ENCODE measurements at regions not wholly inside any gene's neighbourhood (a gene's known extent, or its start where the extent isn't known, plus 50 kb on each side); places are given as distances from the start of the nearest gene placed in this dataset.

- DNase-seq (ENCODE audit: low read depth in 4 of 4, low spot score in 3 of 4): no peak
Observed at GRCh38 chrX:44043496-44043895, 70.3 kb upstream of the NDP start.

DNA sequence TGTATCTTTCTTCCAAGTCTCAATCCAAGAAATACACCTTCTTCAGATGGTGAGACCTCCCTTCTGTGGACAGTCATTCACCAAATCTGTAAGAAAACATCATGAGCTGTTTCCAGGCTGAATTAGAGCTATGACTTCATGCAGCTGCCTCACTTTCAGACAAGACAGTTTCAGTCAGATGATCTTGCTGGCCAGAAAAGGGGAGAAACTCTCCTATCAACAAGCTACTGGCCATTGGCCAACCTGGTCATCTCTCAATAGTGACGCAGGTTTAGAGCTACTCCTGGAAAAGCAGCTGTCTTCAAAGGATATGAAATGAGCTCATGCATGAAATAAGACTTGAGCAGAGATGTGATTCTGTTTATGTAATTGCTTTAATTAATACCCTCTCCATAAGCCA, 69.6 kb upstream of the NDP start:
- DNase-seq (ENCODE audit: low read depth in 4 of 4, low spot score in 3 of 4): no peak

GRCh38 chrX:44042116-44042515, 68.9 kb upstream of the NDP start:
- DNase-seq (ENCODE audit: low read depth in 4 of 4, low spot score in 3 of 4): no peak

DNA sequence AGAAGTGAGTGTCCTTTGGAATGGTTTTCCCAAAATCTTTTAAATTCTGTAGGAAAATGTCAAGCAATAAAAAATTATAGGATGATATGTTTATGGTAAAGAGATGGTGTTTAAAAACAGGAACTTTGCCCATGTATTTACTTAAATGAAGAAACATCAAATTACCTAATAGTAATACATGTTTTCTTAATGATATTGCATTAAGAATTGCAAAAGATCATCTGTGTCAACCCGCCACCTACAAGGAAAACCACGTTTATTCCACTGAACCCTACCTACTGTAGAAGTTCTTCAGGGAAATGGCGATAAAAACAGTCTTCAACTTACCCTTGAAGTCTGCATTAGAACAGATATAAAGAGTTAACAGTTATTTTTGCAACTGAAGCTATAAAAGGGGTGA, 67.2 kb upstream of the NDP start:
- no peak for DNase-seq (ENCODE audit: low read depth in 4 of 4, low spot score in 3 of 4)

- DNase-seq (ENCODE audit: low read depth in 4 of 4, low spot score in 3 of 4): no peak
Observed at GRCh38 chrX:44039556-44039955, 66.4 kb upstream of the NDP start.

GRCh38 chrX:44036336-44036735, 63.1 kb upstream of the NDP start:
- DNase-seq (ENCODE audit: low read depth in 4 of 4, low spot score in 3 of 4): no peak

- DNase-seq (ENCODE audit: low read depth in 4 of 4, low spot score in 3 of 4): no peak
Observed at GRCh38 chrX:44035571-44035970, 62.4 kb upstream of the NDP start.

- DNase-seq (ENCODE audit: low read depth in 4 of 4, low spot score in 3 of 4): no peak
Observed at GRCh38 chrX:44032479-44032878, 59.3 kb upstream of the NDP start.

DNA sequence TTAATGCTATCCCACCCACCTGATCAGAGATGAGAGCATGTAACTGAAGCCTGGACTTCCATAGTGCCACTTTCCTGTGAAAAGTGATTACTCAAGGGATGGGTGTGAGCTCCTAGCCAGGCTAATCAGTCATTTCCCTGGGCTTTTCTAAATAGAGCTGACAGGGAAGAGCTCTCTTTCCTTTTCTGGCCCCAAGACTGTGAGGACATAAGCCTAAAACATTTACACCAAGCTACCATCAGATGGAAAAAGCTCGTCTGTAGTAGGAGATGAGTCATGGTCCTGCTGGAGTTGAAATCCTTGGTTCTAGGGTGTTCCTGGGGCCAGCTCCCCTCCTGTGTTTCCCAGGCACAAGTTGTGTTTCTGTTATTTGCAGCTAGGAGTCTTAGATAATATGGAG, 52.4 kb upstream of the NDP start:
- DNase-seq (ENCODE audit: low read depth in 4 of 4, low spot score in 3 of 4): no peak
